ENCODE measurements at regions not wholly inside any gene's neighbourhood (a gene's known extent, or its start where the extent isn't known, plus 50 kb on each side); places are given as distances from the start of the nearest gene placed in this dataset.

DNA sequence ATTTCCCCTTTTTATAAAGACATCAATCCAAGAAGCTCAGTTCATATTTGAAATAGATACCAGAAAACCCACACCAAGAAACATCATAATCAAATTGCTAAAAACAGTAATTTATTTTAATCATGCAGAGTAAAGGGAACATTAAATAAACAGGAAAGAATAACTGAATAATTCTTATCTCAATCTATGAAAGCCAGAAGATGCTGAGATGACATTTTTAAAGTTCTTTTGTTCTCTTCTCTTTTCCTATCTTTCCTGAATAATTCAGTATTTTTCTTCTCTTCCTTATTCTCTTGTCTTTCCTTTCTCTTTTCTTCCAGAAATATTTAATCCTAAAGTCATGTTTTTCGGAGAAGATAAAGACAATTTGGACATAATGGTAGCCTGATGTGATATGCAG, 259.0 kb upstream of the OPRM1 start:
- DNase-seq: no peak

DNA sequence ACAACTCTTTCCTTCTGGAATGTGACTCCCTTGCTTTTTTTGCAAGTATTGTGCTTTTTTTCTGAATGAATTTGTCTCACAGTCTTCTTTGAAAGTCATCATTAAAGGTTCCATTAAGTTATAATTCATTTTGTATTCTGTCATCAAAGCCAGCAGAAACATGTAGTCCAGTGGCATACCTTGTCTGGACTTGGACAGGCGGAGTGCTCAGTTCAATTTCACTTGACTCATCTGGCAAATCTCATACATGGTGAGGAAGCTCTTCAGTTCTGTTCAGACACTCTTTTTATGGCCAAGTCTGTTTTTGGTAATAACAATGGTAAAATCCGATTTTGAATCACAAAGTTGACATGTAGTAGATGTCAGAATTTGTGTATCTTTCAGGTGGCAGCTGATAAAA, 260.8 kb upstream of the OPRM1 start:
- DNase-seq: no peak

DNA sequence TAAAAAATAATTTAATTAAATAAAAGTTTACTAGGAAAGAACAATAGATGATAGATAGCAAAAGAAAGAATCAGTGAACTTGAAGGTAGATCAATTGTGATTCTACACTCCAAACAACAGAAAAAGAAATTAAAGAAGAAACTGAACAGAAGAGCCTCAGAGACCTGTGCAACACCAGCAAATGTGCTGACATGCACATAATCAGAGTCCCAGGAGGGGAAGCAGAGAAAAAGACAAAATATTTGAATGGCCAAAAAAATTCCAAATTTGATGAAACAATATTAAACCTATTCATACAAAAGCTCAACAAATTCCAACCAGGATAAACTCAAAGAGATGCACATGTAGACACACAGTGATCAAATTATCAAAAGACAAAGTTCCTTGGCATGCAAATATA, 267.5 kb upstream of the OPRM1 start:
- DNase-seq: no peak

GRCh38 chr6:153767127-153767526, 271.9 kb upstream of the OPRM1 start:
- DNase-seq: no peak

GRCh38 chr6:153758516-153758915, 280.5 kb upstream of the OPRM1 start:
- no peak for DNase-seq

GRCh38 chr6:153735761-153736160, 303.3 kb upstream of the OPRM1 start:
- no peak for DNase-seq

- no peak for DNase-seq
These were observed 309.9 kb upstream of the OPRM1 start for GRCh38 chr6:153729189-153729588.

- DNase-seq: no peak
These were observed 311.2 kb upstream of the OPRM1 start for GRCh38 chr6:153727885-153728284.

DNA sequence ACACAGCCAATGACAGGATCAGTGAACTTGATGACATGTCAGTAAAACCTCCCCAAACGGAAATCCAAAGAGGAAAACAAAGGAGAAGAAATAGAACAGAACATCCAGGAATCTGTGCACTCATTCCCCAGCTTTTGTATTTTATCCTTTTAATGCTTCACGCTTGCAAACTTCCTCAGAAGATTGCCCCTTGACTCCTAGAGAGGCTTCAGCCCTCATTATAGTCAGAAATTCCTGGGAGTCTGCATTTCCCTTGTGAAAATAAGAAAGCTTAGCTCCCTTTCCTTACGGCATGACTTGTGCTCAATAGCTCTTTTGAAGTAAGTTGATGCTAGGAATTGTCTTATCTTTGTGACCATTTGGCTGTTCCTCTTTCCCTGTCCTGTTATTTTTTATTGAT, 313.6 kb upstream of the OPRM1 start:
- no peak for DNase-seq

GRCh38 chr6:153720732-153721131, 318.3 kb upstream of the OPRM1 start:
- no peak for DNase-seq

DNA sequence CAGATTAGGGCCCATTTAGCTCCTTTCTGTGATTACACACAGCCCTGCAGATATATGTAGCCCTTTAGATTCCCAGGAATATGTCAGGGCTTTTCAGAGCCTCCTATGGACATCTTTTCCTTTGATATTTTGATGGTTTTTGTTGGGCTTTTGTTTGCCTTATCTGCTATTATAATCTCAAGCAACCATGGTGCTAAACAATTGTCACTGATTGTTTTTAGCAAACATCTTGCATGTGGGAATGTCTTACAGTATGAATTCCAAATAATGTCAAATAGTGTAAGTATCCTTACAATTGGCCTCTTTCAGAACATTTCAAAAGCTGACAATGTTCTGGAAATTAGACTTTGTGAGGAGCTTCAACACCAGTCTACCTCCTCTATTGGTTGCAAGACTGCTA, 333.6 kb upstream of the OPRM1 start:
- DNase-seq: no peak

DNA sequence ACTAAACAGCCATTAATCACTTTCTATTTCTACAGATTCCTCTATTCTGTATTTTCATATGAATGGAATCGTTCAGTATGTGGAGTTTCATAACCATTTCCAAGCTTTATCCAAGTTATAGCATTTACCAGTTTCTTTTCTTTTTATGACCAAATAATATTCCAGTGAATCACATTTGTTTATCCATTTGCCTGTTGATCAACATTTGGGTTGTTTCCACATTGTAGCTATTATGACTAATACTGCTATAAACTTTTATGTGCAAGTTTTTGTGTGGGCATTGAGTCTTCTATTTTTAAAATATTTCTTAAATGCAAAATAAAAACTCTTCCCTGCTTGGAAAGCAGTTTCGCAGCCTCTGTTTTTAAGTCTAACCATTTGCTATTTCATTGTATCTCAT, 336.4 kb upstream of the OPRM1 start:
- no peak for DNase-seq

DNA sequence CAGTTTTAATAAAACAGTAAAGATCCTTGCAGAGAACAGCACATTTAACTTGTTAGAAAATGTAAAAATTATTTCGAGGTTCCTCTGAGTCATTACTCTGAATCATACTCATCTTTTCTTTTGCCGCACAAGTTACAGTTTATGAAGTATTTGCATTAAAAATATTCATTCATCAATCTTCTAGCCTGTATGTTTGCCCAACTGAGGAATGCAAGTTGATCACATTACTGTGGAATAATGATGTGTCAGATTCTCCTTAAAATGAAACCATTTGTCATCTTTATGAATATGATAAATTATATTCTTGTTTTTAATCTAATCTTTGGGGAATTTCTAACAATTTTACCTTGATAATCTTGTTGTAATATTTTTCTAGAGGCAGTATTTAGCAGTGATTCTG, 340.4 kb upstream of the OPRM1 start:
- no peak for DNase-seq

DNA sequence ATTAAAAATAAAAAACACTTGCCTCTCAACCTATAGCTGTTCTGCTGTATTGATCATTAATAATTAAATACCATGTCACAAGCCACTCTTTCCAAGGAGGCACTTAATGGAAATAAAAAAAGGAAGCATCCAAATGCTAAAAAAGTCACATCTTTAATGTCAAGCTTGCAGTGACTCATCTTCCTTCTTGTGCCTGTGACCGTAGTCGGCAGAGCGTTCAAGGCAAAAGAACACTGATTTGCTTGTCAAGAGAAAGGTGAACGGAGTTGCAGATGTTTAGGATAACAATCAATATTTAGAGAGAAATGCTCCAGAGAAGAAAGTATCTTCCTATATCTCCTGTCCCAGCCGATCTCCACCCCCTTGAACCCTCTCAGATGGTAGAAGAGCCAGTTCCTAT, 341.0 kb upstream of the OPRM1 start:
- no peak for DNase-seq

- no peak for DNase-seq
These were observed 361.5 kb upstream of the OPRM1 start for GRCh38 chr6:153677522-153677921.

- no peak for DNase-seq
These were observed 365.3 kb upstream of the OPRM1 start for GRCh38 chr6:153673750-153674149.

GRCh38 chr6:153673225-153673624, 365.8 kb upstream of the OPRM1 start:
- no peak for DNase-seq

DNA sequence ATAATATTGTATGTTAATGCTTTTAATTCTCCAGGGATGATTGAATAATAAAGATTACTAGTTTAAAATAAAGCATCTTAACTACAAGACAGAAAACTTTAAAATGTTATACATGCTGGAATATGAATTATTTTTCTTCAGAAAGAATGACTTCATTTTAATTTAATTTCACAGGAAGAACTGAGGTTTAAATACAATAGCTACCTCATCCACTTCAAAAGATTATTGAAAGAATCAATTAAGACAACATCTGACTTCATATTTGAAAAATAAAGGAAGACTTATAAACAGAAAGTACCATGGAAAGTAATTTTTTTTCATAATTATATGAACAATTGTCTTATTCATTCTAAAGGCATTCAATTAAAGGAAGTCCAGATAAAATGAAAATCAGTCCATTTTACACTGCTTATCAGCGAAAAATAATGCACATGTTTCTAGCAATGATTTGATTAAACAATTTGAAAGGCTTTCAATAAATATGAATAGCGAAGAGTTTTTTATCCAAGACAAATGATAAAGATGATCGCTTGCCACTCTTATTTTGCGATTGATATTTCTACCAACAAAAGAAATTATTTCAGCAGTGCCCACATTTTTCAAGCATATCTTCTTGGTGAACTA, 368.5 kb upstream of the OPRM1 start:
- DNase-seq: no peak

- no peak for DNase-seq
These were observed 370.3 kb upstream of the OPRM1 start for GRCh38 chr6:153668758-153669157.

- DNase-seq: no peak
These were observed 376.1 kb upstream of the OPRM1 start for GRCh38 chr6:153662982-153663381.

- no peak for DNase-seq
These were observed 393.7 kb upstream of the OPRM1 start for GRCh38 chr6:153645326-153645725.

DNA sequence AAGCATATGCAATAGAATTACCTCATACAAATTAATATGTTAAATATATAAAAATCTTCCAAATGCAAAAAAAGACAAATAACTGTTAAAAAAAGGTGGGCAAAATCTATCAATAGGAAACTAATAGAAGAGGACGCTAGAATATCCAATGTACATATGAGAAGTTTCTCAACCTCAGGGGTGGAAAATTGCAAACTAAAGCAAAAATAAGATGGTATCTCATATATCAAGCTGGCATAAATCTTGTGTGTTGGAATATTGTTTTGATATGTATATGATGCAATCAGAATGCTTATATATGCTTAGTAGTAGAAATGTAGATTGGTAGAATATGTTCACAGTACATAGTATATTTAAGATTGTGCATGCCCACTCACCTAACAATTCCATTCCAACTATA, 395.0 kb upstream of the OPRM1 start:
- DNase-seq: no peak

DNA sequence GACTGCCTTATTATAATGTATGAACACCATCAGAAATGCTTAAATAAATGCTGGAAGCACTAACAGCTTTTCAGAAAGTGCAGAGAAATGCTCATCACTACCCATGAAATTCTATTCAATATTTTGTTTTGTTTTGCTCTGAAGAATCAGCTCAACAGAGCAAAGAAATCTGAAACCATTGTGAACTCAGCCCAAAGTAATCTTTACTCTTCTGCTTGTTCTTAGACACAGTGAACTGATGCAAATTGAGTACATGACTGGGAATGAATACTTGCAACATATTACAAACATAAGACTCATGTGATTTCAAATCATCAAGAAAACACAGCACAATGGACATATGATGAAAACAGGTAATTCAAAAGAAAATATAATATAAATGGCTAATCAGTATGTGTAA, 404.6 kb upstream of the OPRM1 start:
- DNase-seq: no peak

DNA sequence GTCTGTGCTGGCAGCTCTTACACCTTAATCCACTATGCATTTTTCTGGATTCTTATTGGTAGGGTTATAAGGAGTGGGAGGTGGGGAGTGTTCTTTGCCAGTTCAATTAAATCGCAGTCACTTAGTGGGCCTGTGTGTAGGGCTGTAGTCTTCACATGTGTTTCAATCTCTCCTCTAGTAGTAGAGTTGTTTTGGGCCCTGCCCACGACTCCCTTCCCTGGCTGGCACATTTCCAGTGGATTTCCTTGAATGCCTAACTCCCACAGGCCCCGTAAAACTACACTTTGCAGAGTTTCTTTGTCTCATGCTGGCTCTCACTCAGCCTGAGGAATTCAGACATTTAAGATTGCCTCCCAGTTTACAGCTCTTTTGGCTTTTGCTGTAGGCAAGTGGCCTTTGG, 414.0 kb upstream of the OPRM1 start:
- DNase-seq: no peak

DNA sequence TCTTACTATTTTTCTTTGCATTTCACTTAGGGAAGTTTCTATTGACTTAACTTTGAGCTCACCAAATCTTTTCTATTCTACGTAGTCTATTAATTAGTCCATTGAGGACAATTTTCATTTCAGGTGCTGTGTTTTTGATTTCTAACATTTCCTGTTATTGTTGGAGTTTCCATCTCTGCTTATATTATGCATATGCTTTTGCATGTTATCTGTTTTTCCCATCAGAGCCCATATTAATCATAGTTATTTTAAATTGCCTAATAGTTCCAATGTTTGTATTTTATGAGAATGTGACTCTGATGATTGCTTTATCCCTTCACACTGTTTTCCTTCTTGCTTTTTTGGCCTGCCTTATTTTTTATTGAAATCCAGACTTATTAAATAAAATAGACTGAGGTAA, 414.5 kb upstream of the OPRM1 start:
- no peak for DNase-seq

GRCh38 chr6:153623496-153623895, 415.5 kb upstream of the OPRM1 start:
- DNase-seq: no peak

Data from bone marrow (tissue), 2 donors.